Muscle layer of duodenum (tissue), 2 donors: ENCODE measurements at regions not wholly inside any gene's neighbourhood (a gene's known extent, or its start where the extent isn't known, plus 50 kb on each side); places are given as distances from the start of the nearest gene placed in this dataset.
"Not testable (repeated sequence)": the region's sequence is repeated elsewhere in the genome, so short reads cannot be mapped to it uniquely, and the experiment has no call there.

Experiments used
- H3K27ac ChIP-seq: one replicate; pipeline ENCODE4 v1.7.0; 2013; ENCODE audit warnings: mild to moderate bottlenecking, low read length
- H3K27me3 ChIP-seq: one replicate; pipeline ENCODE4 v1.7.0; 2013; ENCODE audit warnings: low read depth, mild to moderate bottlenecking, control low read depth, low read length
- H3K36me3 ChIP-seq, 2 donors: one replicate each; pipeline ENCODE4 v1.7.0; 2013; ENCODE audit warnings: low read length in 2 of 2, control low read depth in 1 of 2, mild to moderate bottlenecking in 1 of 2; ENCODE audit not compliant: insufficient read depth in 2 of 2, control insufficient read depth in 1 of 2
- H3K4me1 ChIP-seq, 2 donors: one replicate each; pipeline ENCODE4 v1.7.0; 2013; ENCODE audit warnings: low read length in 2 of 2, mild to moderate bottlenecking in 2 of 2, control low read depth in 1 of 2, moderate library complexity in 1 of 2; ENCODE audit not compliant: insufficient read depth in 2 of 2, control insufficient read depth in 1 of 2
- H3K4me3 ChIP-seq, 2 donors: one replicate each; pipeline ENCODE4 v1.7.0; 2013; ENCODE audit warnings: low read length in 2 of 2, low read depth in 1 of 2, mild to moderate bottlenecking in 1 of 2
- H3K9me3 ChIP-seq, 2 donors: one replicate each; pipeline ENCODE4 v1.7.0; 2013; ENCODE audit warnings: low read length in 2 of 2, control low read depth in 1 of 2, mild to moderate bottlenecking in 1 of 2; ENCODE audit not compliant: control insufficient read depth in 1 of 2
- donor health status: healthy.

DNA sequence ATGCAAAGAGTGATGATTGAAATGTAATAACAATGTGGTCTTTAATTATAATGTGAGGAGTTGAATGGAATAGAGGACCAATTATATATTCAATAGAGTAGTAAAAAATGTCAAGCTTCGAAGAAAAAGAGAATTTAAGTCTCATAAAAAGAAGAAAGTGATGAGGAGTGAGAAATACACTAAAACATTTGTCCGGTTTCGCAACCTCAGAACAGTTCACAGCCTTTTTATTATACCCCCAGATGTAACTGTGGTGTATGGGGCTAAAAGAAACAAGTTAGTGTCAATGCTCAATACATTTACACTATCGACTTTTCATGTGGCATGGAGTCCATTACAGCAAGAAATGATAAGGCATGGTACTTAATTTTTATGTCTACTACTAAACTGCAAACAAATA is 386.5 kb upstream of the ATP11B start:
- H3K9me3 ChIP-seq, result no peaks in the 10 kb centered on the region
- H3K4me3 ChIP-seq, result no peak overlapping the region
- H3K27ac ChIP-seq, result no peak overlapping the region
- no peaks in the 10 kb centered on the region for H3K4me1 ChIP-seq
- no peaks in the 10 kb centered on the region for H3K27me3 ChIP-seq
- no peaks in the 10 kb centered on the region for H3K36me3 ChIP-seq

DNA sequence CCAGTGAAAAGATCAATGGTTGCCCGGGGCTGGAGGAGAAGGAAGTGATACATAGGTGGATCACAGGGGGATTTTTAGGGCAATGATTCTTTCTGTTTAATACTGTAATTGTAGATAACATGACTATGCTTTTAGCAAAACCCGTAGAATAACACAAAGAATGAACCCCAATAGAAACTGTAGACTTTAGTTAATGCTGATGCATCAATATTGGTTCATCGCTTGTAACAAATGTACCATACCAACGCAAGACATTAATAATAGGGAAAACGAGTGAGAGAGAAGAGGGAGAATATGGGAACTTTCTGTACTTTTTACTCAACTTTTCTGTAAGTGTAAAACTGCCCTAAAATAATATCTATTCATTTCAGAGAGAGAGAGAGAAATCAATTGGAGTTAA is 383.3 kb upstream of the ATP11B start:
- Histone ChIP-seq H3K36me3 (no peaks in the 10 kb centered on the region), H3K27ac (no peak overlapping the region), H3K9me3 (no peaks in the 10 kb centered on the region), H3K4me3 (no peak overlapping the region), H3K27me3 (no peaks in the 10 kb centered on the region), H3K4me1 (no peaks in the 10 kb centered on the region)

DNA sequence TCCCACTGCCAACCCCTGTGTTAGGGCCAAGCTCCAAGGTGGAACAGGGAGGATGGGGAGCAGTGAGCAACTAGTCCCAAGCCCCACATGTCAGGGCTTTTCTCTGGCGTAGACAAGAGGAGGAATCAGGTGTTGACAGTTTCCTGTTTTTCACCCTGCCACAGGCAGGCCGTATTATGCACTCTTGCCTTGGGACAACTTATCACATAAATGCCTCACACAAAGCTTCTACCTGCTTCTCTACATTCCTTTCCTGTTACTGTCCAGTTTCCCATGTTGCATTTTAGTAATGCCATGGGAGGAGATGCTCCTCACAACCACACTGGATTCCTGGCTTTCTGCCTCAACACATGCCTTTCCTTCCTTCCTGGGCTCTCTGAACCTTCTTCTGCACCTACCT is 381.2 kb upstream of the ATP11B start:
- Histone ChIP-seq H3K27ac (no peak overlapping the region), H3K9me3 (no peaks in the 10 kb centered on the region), H3K27me3 (no peaks in the 10 kb centered on the region), H3K4me1 (no peaks in the 10 kb centered on the region), H3K4me3 (no peak overlapping the region), H3K36me3 (no peaks in the 10 kb centered on the region)

DNA sequence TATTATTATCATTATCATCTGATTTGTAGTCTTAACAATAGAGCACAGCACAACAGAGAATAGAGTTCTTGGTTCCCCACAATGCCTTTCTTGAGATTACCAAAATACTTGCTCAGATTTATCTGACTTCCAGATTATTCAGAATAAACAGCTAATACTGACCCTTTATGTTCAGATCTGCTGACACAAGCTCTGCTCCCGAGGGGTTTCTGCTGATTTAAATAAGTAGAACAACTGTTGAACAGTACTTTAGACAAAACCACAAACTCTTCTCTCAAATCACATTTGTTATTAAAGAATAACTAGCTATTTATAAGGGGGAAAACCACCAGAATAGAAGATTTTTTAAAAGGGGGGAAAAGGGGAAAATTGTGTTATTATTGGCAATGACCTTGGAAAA is 380.2 kb upstream of the ATP11B start:
- Histone ChIP-seq H3K27me3 (no peaks in the 10 kb centered on the region), H3K36me3 (no peaks in the 10 kb centered on the region), H3K4me1 (no peaks in the 10 kb centered on the region), H3K9me3 (no peaks in the 10 kb centered on the region), H3K27ac (no peak overlapping the region), H3K4me3 (no peak overlapping the region)

DNA sequence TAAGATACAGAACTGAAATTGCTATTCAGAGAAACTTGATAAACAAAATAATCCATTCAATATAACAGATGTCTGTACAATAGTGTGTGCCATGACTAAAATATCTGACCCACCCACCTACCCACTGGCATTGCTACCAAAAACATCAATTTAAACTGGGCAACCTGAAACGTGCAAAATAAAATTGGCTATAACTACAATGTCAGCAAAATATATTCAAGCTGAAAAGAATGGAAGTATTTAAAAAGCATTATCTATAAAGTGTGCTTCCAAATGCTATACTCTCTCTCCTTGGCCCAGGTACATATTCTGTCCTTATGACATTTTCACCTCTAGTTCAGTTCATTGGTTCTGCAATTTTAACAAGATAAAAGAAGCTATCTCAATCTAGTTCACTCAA is 379.6 kb upstream of the ATP11B start:
- Histone ChIP-seq H3K36me3 (no peaks in the 10 kb centered on the region), H3K4me3 (no peak overlapping the region), H3K4me1 (no peaks in the 10 kb centered on the region), H3K27me3 (no peaks in the 10 kb centered on the region), H3K27ac (no peak overlapping the region), H3K9me3 (no peaks in the 10 kb centered on the region)

DNA sequence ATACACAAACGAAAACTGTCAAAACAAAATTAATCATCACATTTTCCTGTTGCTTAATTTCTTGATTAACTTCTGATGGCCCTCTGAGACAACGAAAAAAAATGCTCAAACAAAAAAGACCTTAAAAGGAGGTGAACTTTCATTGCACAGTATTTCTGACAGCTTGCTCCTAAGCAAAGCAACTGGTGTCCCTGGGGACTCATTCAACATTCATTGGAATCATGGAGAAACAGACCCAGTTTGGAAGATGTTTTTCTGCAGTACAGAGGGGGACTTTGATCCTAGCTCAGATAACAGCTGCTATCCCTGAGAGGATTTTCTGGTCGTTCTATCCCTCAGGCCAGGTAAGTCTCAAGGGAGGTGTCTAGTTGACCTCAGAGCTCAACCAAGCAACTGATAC is 378.7 kb upstream of the ATP11B start:
- H3K27ac ChIP-seq, result no peak overlapping the region
- H3K4me3 ChIP-seq, result no peak overlapping the region
- H3K9me3 ChIP-seq, result no peaks in the 10 kb centered on the region
- no peaks in the 10 kb centered on the region for H3K27me3 ChIP-seq
- H3K4me1 ChIP-seq, result no peaks in the 10 kb centered on the region
- no peaks in the 10 kb centered on the region for H3K36me3 ChIP-seq

DNA sequence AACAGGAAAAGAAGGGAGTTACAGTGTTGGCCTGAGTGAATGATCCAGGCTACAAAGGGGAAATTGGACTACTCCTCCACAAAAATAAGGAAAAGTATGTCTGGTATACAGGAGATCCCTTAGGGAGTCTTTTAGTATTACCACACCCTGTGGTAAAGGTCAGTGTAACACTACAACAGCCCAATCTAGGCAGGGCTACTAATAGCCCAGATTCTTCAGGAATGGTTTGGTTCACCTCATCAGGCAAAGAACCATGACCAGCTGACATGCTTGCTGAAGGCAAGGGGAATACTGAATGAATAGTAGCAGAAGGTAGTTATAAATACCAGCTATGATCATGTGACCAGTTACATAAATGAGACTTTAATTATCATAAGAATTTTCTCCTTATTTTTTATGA is 372.6 kb upstream of the ATP11B start:
- H3K27ac ChIP-seq, result no peak overlapping the region
- H3K36me3 ChIP-seq, result no peaks in the 10 kb centered on the region

DNA sequence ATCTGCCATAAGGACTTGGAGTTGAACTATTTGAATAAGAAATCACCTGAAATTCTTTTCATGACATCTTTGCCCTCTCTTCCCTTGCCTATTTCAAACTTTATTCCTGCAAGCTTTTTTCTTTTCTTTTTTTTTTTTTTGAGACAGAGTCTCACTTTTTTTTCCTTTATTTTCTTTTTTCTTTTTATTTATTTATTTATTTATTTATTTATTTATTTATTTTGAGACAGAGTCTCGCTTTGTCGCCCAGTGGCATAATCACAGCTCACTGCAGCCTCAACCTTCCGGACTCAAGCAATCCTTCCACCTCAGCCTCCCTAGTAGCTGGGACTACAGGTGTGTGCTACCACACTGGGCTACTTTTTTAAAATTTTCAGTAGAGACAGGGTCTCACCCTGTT is 369.3 kb upstream of the ATP11B start:
- H3K36me3 ChIP-seq, result no peaks in the 10 kb centered on the region
- H3K9me3 ChIP-seq, result no peaks in the 10 kb centered on the region
- H3K27me3 ChIP-seq, result no peaks in the 10 kb centered on the region

More for the DNA sequence above, 372.6 kb upstream of the ATP11B start:
- Histone ChIP-seq H3K4me3 (no peak overlapping the region), H3K4me1 (no peaks in the 10 kb centered on the region), H3K9me3 (no peaks in the 10 kb centered on the region), H3K27me3 (no peaks in the 10 kb centered on the region)

DNA sequence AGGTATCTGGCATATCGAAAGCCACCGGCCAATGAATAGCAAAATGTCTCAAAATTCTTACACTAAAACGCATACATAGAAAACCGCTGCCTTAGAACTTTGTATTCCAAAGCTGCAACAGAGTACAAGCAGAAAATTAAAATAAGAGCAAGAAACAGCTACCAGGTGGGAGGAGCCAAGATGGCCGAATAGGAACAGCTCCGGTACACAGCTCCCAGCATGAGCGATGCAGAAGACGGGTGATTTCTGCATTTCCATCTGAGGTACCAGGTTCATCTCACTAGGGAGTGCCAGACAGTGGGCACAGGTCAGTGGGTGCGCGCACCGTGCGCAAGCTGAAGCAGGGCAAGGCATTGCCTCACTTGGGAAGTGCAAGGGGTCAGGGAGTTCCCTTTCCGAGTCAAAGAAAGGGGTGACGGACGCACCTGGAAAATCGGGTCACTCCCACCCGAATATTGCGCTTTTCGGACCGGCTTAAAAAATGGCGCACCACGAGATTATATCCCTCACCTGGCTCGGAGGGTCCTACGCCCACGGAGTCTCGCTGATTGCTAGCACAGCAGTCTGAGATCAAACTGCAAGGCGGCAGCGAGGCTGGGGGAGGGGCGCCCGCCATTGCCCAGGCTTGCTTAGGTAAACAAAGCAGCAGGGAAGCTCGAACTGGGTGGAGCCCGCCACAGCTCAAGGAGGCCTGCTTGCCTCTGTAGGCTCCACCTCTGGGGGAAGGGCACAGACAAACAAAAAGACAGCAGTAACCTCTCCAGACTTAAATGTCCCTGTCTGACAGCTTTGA is 367.2 kb upstream of the ATP11B start:
- not testable (repeated sequence) for H3K27me3 ChIP-seq, H3K4me3 ChIP-seq, H3K27ac ChIP-seq, H3K36me3 ChIP-seq, H3K9me3 ChIP-seq, H3K4me1 ChIP-seq

More for the DNA sequence above, 369.3 kb upstream of the ATP11B start:
- Histone ChIP-seq H3K4me3 (no peak overlapping the region), H3K4me1 (no peaks in the 10 kb centered on the region), H3K27ac (no peak overlapping the region)

DNA sequence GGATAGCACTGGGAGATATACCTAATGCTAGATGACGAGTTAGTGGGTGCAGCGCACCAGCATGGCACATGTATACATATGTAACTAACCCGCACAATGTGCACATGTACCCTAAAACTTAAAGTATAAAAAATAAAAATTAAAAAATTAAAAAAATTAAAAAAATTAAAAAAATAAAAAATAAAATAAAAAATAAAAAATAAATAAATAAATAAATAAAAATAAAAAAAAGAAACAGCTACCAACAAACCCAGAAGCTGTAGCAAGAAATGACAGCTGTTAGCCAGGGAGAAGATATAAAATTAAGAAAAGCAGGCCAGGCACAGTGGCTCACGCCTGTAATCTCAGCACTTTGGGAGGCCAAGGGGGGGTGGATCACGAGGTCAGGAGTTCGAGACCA is 361.3 kb upstream of the ATP11B start:
- H3K27me3 ChIP-seq, H3K36me3 ChIP-seq, H3K4me1 ChIP-seq, H3K9me3 ChIP-seq, H3K27ac ChIP-seq, H3K4me3 ChIP-seq: not testable (repeated sequence)

DNA sequence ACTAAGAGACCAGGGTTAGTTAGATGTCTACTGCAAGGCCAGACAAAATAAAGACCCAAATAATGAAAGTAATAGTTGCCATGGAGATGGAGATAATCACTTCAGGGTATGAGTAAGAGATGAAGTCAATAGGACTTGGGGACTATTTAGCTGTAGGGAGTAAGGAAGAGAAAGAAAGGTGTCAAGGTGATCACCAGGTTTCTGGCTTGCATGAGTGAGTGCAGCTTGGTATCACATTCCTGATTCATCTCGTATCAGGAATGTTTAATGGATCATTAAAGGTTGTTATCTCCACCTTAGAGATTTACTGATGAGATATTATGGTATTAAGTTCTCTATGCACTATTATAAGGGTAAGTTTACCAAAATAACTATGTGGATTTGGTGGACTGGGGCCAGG is 357.4 kb upstream of the ATP11B start:
- Histone ChIP-seq H3K27ac (no peak overlapping the region), H3K36me3 (no peaks in the 10 kb centered on the region), H3K27me3 (no peaks in the 10 kb centered on the region), H3K4me3 (no peak overlapping the region), H3K9me3 (no peaks in the 10 kb centered on the region), H3K4me1 (no peaks in the 10 kb centered on the region)

DNA sequence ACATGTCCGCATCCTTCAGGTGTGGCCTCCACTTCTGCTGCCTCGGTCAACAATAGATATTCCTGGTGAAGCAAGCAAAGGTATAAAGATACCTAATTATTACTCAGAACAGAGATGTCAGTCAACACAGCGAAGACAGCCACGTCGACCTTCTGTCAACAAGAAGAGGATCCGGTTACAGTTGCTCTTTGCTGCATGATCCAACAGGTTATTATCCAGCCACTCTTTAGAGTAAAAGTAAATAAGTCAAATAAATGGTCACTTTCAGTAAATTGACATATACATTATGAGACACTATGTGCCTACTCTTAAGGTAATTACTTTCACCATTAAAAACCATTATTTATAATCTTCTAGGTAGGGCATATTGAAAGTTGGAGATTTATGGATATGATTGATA is 356.8 kb upstream of the ATP11B start:
- no peak overlapping the region for H3K27ac ChIP-seq
- H3K9me3 ChIP-seq, result no peaks in the 10 kb centered on the region
- H3K36me3 ChIP-seq, result no peaks in the 10 kb centered on the region
- no peaks in the 10 kb centered on the region for H3K4me1 ChIP-seq
- H3K4me3 ChIP-seq, result no peak overlapping the region
- no peaks in the 10 kb centered on the region for H3K27me3 ChIP-seq
